AG20443 (cell line): ENCODE measurements at regions not wholly inside any gene's neighbourhood (a gene's known extent, or its start where the extent isn't known, plus 50 kb on each side); places are given as distances from the start of the nearest gene placed in this dataset.

Source experiments
- DNase-seq: peaks from one replicate; pipeline ENCODE4 v3.0.0; 2012; ENCODE audit warnings: low spot score, mixed read lengths

- DNase-seq: no peak
Measured at GRCh38 chr2:226272435-226272834, 527.2 kb downstream of the IRS1 start.

DNA sequence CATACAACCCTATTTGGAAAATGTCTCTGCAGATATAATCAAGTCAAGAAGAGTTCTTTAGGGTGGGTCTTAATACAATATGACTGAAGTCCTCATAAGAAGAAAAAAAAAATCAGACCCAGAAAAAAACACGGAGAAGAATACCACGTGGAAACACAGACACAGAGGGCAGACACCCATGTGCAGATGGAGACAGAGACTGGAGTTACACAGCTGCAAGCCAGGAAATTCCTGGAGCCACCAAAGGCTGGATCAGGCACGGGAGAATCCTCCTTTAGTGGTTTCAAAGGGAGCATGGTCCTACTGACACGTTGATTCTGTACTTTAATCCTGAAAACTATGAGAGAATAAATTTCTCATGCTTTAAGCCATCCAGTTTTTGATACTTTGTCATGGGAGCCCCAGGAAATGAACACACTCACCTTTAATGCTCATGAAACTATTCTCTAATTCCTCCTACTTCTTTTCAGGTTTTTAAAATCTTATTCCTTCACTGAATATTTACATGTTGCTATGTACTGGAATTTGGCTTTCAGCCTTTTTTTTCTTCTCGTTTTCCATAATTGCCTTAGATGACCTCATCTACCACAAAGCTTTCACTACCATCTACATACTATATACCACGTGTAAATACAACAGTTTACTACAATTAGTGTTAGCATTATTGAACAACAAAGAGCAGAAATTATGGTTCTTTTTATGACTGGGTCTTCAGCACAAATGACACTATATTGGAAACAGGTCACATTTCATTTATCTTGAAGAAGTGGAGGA, 529.1 kb downstream of the IRS1 start:
- no peak for DNase-seq

- DNase-seq: no peak
Measured at GRCh38 chr2:226267516-226268289, 531.9 kb downstream of the IRS1 start.

- DNase-seq: no peak
Measured at GRCh38 chr2:226256709-226257376, 542.8 kb downstream of the IRS1 start.

GRCh38 chr2:226256237-226256636, 543.4 kb downstream of the IRS1 start:
- peak; percentile 53 for DNase-seq

DNA sequence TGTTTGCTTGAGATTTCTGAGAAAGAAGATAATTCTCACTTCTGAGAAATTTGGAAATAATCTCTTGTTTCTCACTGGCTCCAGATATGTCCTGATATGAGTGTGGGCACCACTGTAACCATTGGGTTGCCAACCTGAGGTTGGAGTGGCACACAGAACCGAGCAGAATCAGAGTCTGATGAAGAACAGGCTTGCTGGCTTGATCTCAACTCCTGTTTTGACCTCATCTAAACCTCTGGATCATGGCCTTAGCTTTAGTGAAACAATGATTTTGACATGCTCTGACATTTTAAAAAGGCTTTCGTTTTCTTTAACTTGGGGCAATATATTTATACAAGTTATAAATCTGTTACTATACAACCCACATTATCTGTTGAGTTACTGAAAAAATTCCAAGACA, 548.0 kb downstream of the IRS1 start:
- no peak for DNase-seq

DNA sequence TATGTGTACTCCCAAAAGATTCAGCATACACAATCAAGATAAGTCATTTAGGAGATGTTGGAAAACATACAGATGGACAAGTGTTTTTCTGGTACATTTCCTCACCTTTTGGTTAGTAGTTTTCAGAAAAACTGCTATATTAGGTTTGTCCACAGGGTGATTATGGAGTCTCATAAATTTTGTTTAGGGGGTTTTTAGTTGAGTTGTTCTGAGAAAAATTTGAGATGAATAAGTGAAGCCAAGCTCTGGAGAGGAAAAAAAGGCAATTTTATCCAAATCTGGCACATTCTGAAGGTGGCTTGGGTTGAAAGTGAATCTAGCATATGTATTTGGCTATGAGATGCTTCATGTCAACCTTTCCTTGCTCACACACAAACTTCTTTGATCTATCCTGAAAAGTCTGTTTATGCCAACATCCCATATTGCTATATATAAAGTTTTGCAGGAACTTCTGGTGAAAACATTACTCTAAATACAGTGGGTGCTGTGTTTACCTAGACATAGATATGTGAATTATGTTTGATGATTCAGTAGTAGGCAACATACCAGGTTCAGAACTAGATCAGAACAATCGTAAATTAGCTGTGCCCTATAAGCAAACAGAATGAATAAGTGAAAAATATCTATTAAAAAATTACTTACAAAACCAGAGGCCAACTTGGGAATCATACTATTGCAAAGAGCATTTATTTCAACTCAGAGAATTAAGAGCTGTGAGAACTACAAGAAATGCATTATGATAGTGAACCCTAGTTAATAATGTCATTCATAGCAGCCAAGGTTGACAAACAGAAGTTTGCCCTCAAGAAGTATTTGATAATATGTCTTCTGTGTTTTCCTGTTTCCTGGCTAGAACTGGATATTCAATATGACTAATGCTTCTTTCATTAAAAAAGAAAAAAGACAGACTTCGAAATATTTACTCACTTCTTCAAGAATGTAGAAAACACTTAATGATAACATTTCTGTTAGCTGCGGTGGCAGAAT, 552.0 kb downstream of the IRS1 start:
- DNase-seq: peak; percentile 21

GRCh38 chr2:226234187-226234586, 565.4 kb downstream of the IRS1 start:
- no peak for DNase-seq

DNA sequence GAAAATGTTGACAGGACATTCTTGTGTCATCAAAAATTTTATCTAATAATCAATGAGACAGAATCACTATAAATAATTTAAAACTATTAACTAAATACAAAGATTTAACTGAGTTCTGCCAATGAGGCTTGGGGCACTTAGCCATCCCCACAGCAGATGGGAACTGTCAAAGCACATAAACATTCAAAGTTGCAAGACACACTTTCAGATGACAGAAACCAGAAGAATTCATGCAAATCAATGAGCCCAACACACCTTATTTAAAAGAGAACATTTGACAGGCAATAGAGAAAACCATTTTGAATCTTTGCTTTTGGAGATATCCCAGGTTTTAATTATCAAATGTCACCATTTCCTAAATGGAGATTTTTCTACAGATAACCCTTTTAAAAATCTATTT, 566.2 kb downstream of the IRS1 start:
- DNase-seq: no peak

DNA sequence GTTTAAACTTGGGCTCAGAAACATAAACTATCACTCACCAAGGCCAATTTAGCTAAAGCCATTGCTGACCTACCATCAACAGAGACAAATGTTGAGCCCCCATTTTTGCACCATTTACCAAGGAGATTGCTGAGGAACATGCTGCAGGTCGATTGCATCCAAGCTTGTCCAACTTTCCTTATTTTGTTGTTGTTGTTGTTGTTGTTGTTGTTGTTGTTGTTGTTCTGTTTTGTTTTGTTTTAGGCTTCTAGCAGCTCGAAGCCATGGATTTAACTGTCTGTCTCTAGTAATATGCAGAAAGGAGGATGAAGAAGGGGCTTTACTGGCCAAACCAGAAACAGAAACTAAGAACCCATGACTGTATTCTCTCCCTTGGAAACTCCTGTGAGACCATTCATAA, 571.5 kb downstream of the IRS1 start:
- no peak for DNase-seq

GRCh38 chr2:226227341-226227740, 572.3 kb downstream of the IRS1 start:
- DNase-seq: no peak

DNA sequence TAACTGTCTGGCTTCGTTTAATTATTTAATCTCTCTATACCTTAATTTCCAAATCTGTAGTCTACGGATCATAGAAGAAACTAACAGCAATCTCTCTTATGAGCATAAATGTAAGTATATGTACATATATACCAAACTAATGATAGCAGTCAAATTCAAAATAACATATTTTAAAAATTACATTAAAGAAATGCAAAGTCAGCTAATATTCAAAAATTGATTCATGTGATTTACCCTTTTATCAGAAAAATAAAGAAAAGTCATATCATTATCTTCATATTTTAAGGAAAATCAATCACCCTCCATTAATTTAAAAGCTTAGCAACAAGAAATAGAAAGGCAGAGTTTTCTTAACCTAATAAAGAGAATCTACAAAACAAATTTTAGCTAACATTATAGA, 575.9 kb downstream of the IRS1 start:
- DNase-seq: no peak

GRCh38 chr2:226220511-226220910, 579.1 kb downstream of the IRS1 start:
- DNase-seq: no peak

DNA sequence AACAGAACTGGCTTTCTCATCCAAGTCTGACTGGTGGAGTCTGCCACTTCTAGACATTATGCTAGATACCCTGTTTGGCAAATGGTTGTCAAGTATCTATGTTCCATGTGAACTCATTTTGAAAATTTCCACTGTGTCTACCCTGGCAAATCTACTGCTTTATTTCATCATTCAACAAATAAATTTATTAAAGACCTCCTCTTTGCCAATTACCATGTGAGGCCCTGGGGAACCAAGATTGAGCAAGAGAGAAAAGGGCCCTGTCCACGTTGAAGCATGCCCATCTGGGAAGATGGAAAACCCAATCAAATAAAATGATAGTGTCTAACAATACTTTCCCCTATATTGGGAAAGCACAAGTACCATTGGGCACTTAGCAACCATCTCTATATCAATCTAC, 582.4 kb downstream of the IRS1 start:
- DNase-seq: no peak

DNA sequence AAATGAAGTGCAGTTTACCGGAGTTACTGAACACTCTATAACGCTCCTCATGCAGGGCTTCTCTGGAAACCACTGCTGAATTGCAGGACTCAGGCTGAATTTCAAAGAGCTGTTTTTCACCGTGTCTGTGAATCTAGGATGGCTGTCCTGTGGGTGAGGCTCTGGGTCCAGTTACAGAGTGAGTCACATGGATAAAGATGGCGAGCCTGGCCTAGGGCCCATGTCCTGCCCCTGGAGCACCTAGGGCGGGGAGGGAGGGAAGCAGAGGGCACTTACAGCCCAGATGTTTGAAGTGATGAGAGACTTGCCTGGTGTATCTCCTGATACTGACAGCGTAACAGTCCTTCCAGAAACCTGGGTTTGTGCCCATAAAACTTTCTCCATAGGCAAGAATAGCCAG, 583.0 kb downstream of the IRS1 start:
- DNase-seq: no peak

GRCh38 chr2:226215902-226216503, 583.6 kb downstream of the IRS1 start:
- DNase-seq: peak; percentile 38

DNA sequence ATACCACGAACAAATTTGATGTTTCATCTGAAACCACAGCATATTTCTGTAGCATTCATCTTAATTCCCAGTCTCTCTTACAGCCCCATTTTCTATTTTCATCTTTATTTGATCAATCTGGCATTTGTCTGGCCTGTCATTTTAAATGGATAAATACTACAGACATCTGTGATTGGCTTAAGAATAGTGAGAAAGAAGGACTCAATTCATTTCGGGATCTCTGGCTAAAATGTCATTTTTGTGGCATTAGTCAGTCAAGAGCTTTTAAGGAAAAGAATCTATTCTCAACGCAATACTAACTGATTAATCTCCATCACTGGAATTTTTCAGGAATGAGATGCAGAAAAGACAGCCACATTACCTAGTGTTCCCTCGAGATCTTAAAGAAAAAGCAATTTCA, 585.9 kb downstream of the IRS1 start:
- DNase-seq: peak; percentile 33

DNA sequence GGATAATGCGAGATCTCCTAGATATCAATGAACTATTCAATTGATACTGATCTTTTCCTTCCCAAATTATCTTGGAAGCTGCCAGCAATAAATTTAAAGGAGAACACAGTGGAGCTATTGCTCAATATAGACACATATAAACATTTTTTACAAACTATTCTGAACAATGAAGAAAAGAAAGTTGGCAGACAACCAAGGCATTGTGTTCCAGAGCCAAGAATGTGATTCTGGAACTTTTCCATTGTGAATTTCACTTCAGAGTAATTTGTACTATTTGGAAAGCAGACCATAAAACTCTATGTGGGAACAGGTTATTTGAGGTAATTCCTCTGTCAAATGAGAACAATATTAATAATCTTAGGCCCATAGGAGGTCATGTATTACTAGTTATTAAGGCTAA, 588.2 kb downstream of the IRS1 start:
- peak; percentile 13 for DNase-seq

DNA sequence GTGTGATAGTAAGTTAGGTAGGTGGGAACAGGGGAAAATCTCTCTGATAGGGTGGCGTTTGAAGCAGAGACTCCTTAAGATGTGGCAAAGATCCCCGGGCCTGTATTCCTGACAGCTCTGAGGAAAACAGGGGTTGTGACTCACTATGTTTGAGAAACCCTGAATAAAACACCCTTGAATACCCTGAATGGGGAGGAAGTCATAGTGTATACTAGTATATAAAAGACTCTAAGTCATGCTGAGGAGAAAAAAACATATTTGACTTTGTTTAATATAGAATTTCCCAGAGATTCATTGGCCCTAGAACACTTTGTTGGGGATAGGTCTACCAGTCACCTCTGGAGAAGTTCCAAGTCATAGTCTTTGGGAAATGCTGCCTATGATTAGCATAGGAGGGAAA, 590.9 kb downstream of the IRS1 start:
- DNase-seq: no peak

DNA sequence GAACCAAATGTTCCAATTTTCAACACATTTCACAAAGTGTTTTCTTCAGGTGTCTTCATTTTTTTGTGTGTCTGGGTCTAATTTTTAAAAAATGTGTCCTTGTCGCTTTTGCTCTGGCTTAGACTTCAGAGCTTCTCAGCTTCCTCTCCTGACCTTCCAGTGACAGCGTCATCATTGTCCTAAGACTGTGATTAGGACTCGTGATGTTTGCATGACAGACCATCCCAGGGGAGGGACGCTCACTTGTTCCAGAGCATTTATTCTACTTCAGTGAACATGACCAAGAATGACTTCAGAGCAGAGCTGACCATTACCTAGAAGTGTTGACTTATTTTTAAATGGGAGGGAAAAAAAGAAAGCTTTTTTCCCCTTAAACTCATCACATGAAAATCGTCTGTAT, 591.9 kb downstream of the IRS1 start:
- DNase-seq: no peak

- DNase-seq: no peak
Measured at GRCh38 chr2:226199555-226199954, 600.1 kb downstream of the IRS1 start.
